ENCODE measurements at regions not wholly inside any gene's neighbourhood (a gene's known extent, or its start where the extent isn't known, plus 50 kb on each side); places are given as distances from the start of the nearest gene placed in this dataset.

- no peak overlapping the region for H2AFZ ChIP-seq (ENCODE audit: low read length)
- H3K4me3 ChIP-seq (ENCODE audit: low read depth, low read length, poor library complexity, severe bottlenecking), result no peak overlapping the region
- H3K27ac ChIP-seq (ENCODE audit: low read depth, low read length, poor library complexity, severe bottlenecking), result no peak overlapping the region
- no peaks in the 10 kb centered on the region for H3K79me2 ChIP-seq (ENCODE audit: insufficient read depth, low read length)
- H4K20me1 ChIP-seq (ENCODE audit: insufficient read depth, low read length), result no peaks in the 10 kb centered on the region
- H3K4me1 ChIP-seq (ENCODE audit: insufficient read depth, low read length, severe bottlenecking), result no peaks in the 10 kb centered on the region
- no peak for TF ChIP-seq EZH2 (IDR thresholded peaks at IDR 0.05; ENCODE audit: borderline replicate concordance, low read length)
- TF ChIP-seq CTCF (IDR thresholded peaks at IDR 0.05; ENCODE audit: low read length), result no peak
- no peaks in the 10 kb centered on the region for H3K27me3 ChIP-seq (ENCODE audit: insufficient read depth, low read length)
- no peak overlapping the region for H3K4me2 ChIP-seq (ENCODE audit: low read length)
- no peaks in the 10 kb centered on the region for H3K9me2 ChIP-seq (ENCODE audit: low read depth, low read length)
- no peak overlapping the region for H3K9ac ChIP-seq (ENCODE audit: low read length)
- no peaks in the 10 kb centered on the region for H3K9me3 ChIP-seq (ENCODE audit: low read length)
- H3K36me3 ChIP-seq (ENCODE audit: insufficient read depth, low read length), result no peaks in the 10 kb centered on the region
- no peaks in the 10 kb centered on the region for H3F3A ChIP-seq (ENCODE audit: insufficient read depth, low read length)
Observed at GRCh38 chr2:16509042-16509441, 156.6 kb downstream of the CYRIA start.

- H4K20me1 ChIP-seq (ENCODE audit: insufficient read depth, low read length), result no peaks in the 10 kb centered on the region
- H3K27me3 ChIP-seq (ENCODE audit: insufficient read depth, low read length), result no peaks in the 10 kb centered on the region
- H3K36me3 ChIP-seq (ENCODE audit: insufficient read depth, low read length), result no peaks in the 10 kb centered on the region
- no peaks in the 10 kb centered on the region for H3K4me1 ChIP-seq (ENCODE audit: insufficient read depth, low read length, severe bottlenecking)
- no peaks in the 10 kb centered on the region for H3F3A ChIP-seq (ENCODE audit: insufficient read depth, low read length)
- H3K4me3 ChIP-seq (ENCODE audit: low read depth, low read length, poor library complexity, severe bottlenecking), result no peak overlapping the region
- H3K79me2 ChIP-seq (ENCODE audit: insufficient read depth, low read length), result no peaks in the 10 kb centered on the region
- H3K9ac ChIP-seq (ENCODE audit: low read length), result no peak overlapping the region
- TF ChIP-seq CTCF (IDR thresholded peaks at IDR 0.05; ENCODE audit: low read length), result no peak
- no peak for TF ChIP-seq EZH2 (IDR thresholded peaks at IDR 0.05; ENCODE audit: borderline replicate concordance, low read length)
- no peaks in the 10 kb centered on the region for H3K9me2 ChIP-seq (ENCODE audit: low read depth, low read length)
- H3K4me2 ChIP-seq (ENCODE audit: low read length), result no peak overlapping the region
- H3K27ac ChIP-seq (ENCODE audit: low read depth, low read length, poor library complexity, severe bottlenecking), result no peak overlapping the region
- H2AFZ ChIP-seq (ENCODE audit: low read length), result no peak overlapping the region
- H3K9me3 ChIP-seq (ENCODE audit: low read length), result no peaks in the 10 kb centered on the region
Observed at GRCh38 chr2:16508490-16508851, 157.2 kb downstream of the CYRIA start.

GRCh38 chr2:16507655-16508489, 157.8 kb downstream of the CYRIA start:
- Histone ChIP-seq H3F3A (ENCODE audit: insufficient read depth, low read length) (no peaks in the 10 kb centered on the region), H3K4me3 (ENCODE audit: low read depth, low read length, poor library complexity, severe bottlenecking) (no peak overlapping the region), H3K4me1 (ENCODE audit: insufficient read depth, low read length, severe bottlenecking) (no peaks in the 10 kb centered on the region), H2AFZ (ENCODE audit: low read length) (no peak overlapping the region), H3K79me2 (ENCODE audit: insufficient read depth, low read length) (no peaks in the 10 kb centered on the region), H4K20me1 (ENCODE audit: insufficient read depth, low read length) (no peaks in the 10 kb centered on the region), H3K27me3 (ENCODE audit: insufficient read depth, low read length) (no peaks in the 10 kb centered on the region), H3K36me3 (ENCODE audit: insufficient read depth, low read length) (no peaks in the 10 kb centered on the region), H3K27ac (ENCODE audit: low read depth, low read length, poor library complexity, severe bottlenecking) (no peak overlapping the region), H3K9ac (ENCODE audit: low read length) (no peak overlapping the region), H3K4me2 (ENCODE audit: low read length) (no peak overlapping the region), H3K9me2 (ENCODE audit: low read depth, low read length) (no peaks in the 10 kb centered on the region), H3K9me3 (ENCODE audit: low read length) (no peaks in the 10 kb centered on the region)
- TF ChIP-seq EZH2 (IDR thresholded peaks at IDR 0.05; ENCODE audit: borderline replicate concordance, low read length) (no peak), CTCF (IDR thresholded peaks at IDR 0.05; ENCODE audit: low read length) (no peak)
